H1 (cell line): ENCODE measurements at regions not wholly inside any gene's neighbourhood (a gene's known extent, or its start where the extent isn't known, plus 50 kb on each side); places are given as distances from the start of the nearest gene placed in this dataset.

ENCODE experiments used
- CTCF ChIA-PET: fragments of 300-600 bp; sonication (Branson Sonifier 250); formaldehyde crosslinking; loops from one replicate; lab custom pipeline; 2021; ENCODE audit not compliant: partially characterized antibody; lab: Charles Lee
- POLR2A ChIA-PET: fragments of 300-600 bp; sonication (Branson Sonifier 250); formaldehyde crosslinking; loops from one replicate; lab custom pipeline; 2021; ENCODE audit warnings: inconsistent platforms; ENCODE audit not compliant: partially characterized antibody; lab: Charles Lee
- DNase-seq, 2 experiments: peaks; one replicate each; pipeline versions ENCODE4 v3.0.0 to v3.0.0-alpha.2; 2010 to 2022; ENCODE audit warnings: low spot score in 2 of 2, low read depth in 1 of 2, mixed read lengths in 1 of 2
- FAIRE-seq: peaks from 2 replicates; lab custom pipeline; 2011; peaks lifted over from hg19 to GRCh38; lab: Jason Lieb, UNC
- H2AFZ ChIP-seq: 2 replicates; pipeline ENCODE4 v1.8.1; 2012; ENCODE audit warnings: low read length, inconsistent platforms
- H2AK5ac ChIP-seq: 2 replicates; pipeline ENCODE4 v1.6.1; 2013; ENCODE audit warnings: low read depth, low read length
- H2BK120ac ChIP-seq: replicated peaks from 2 replicates; pipeline ENCODE3; 2013; ENCODE audit warnings: low read depth, low read length, inconsistent platforms
- H2BK12ac ChIP-seq: 2 replicates; pipeline ENCODE4 v1.6.1; 2013; ENCODE audit warnings: low read depth, low read length
- H2BK15ac ChIP-seq: 2 replicates; pipeline ENCODE4 v1.6.1; 2013; ENCODE audit warnings: low read length
- H2BK20ac ChIP-seq: 2 replicates; pipeline ENCODE4 v1.6.1; 2013; ENCODE audit warnings: low read length
- H2BK5ac ChIP-seq: 2 replicates; pipeline ENCODE4 v1.6.1; 2013; ENCODE audit warnings: low read depth, low read length
- H3K14ac ChIP-seq: 2 replicates; pipeline ENCODE4 v1.6.1; 2013; ENCODE audit warnings: inconsistent platforms; ENCODE audit not compliant: insufficient read length
- H3K18ac ChIP-seq: 2 replicates; pipeline ENCODE4 v1.6.1; 2013; ENCODE audit warnings: low read length; ENCODE audit errors: extremely low read depth
- H3K23ac ChIP-seq: 2 replicates; pipeline ENCODE4 v1.6.1; 2013; ENCODE audit warnings: inconsistent platforms; ENCODE audit not compliant: insufficient read length
- H3K23me2 ChIP-seq: 2 replicates; pipeline ENCODE4 v1.6.1; 2013; ENCODE audit warnings: low read depth, low read length
- H3K27ac ChIP-seq: 2 replicates; pipeline ENCODE4 v1.6.1; 2011; ENCODE audit warnings: low read depth, low read length, inconsistent platforms
- H3K27me3 ChIP-seq, 4 experiments: replicated peaks in 1 of 4; 1 replicate in 1 of 4; 2 replicates in 3 of 4; pipeline versions ENCODE4 v1.6.1 to v1.8.1; 2011 to 2013; ENCODE audit warnings: low read length in 3 of 4, mild to moderate bottlenecking in 3 of 4, inconsistent platforms in 2 of 4, mixed read lengths in 2 of 4, moderate library complexity in 1 of 4; ENCODE audit not compliant: control insufficient read depth in 3 of 4, insufficient read depth in 3 of 4; ENCODE audit errors: extremely low read depth in 1 of 4
- H3K36me3 ChIP-seq, 4 experiments: 2 replicates each; pipeline versions ENCODE4 v1.6.1 to v1.8.1; 2011 to 2013; ENCODE audit warnings: mild to moderate bottlenecking in 4 of 4, low read length in 3 of 4, moderate library complexity in 2 of 4, control low read depth in 1 of 4, inconsistent platforms in 1 of 4; ENCODE audit not compliant: insufficient read depth in 4 of 4, control insufficient read depth in 2 of 4
- H3K4ac ChIP-seq: replicated peaks from 2 replicates; pipeline ENCODE3; 2013; ENCODE audit warnings: low read length, low read depth, mixed read lengths, inconsistent platforms; ENCODE audit not compliant: insufficient read length
- H3K4me1 ChIP-seq, 4 experiments: replicated peaks in 1 of 4; 1 replicate in 1 of 4; 2 replicates in 3 of 4; pipeline versions ENCODE4 v1.6.1 to v1.8.1; 2011 to 2013; ENCODE audit warnings: low read length in 3 of 4, inconsistent platforms in 2 of 4, mixed read lengths in 1 of 4; ENCODE audit not compliant: insufficient read depth in 4 of 4, control insufficient read depth in 3 of 4
- H3K4me2 ChIP-seq, 2 experiments: 2 replicates each; pipeline versions ENCODE4 v1.6.1 to v1.8.1; 2011 to 2013; ENCODE audit warnings: low read depth in 2 of 2, low read length in 2 of 2, control low read depth in 1 of 2, inconsistent platforms in 1 of 2, mild to moderate bottlenecking in 1 of 2; ENCODE audit not compliant: insufficient read depth in 1 of 2
- H3K4me3 ChIP-seq, 4 experiments: fragments of 200-600, 300-600 bp in 1 of 4; sonication (generic), shearing (Covaris generic), sonication (Bioruptor Twin) in 1 of 4; 2 replicates each; pipeline versions ENCODE4 v1.5.1 to v1.8.1; 2011 to 2016; ENCODE audit warnings: low read length in 4 of 4, low read depth in 3 of 4, control low read depth in 2 of 4, inconsistent platforms in 2 of 4, mild to moderate bottlenecking in 2 of 4, mixed read lengths in 1 of 4, moderate library complexity in 1 of 4; ENCODE audit not compliant: insufficient read depth in 2 of 4; ENCODE audit errors: extremely low read depth in 1 of 4
- H3K56ac ChIP-seq: replicated peaks from 2 replicates; pipeline ENCODE3; 2013; ENCODE audit warnings: low read depth, mild to moderate bottlenecking, mixed read lengths, low read length, inconsistent platforms; ENCODE audit not compliant: insufficient read length
- H3K79me1 ChIP-seq: 2 replicates; pipeline ENCODE4 v1.6.1; 2013; ENCODE audit warnings: low read depth, low read length, control low read depth
- H3K79me2 ChIP-seq, 2 experiments: 2 replicates each; pipeline versions ENCODE4 v1.6.1 to v1.8.1; 2012 to 2013; ENCODE audit warnings: low read length in 2 of 2, mild to moderate bottlenecking in 2 of 2, inconsistent platforms in 1 of 2; ENCODE audit not compliant: insufficient read depth in 2 of 2, control insufficient read depth in 1 of 2
- H3K9ac ChIP-seq, 4 experiments: replicated peaks in 1 of 4; 1 replicate in 1 of 4; 2 replicates in 3 of 4; pipeline versions ENCODE4 v1.6.1 to v1.8.1; 2011 to 2013; ENCODE audit warnings: low read depth in 3 of 4, low read length in 3 of 4, control low read depth in 2 of 4, mild to moderate bottlenecking in 2 of 4, moderate library complexity in 2 of 4, inconsistent platforms in 1 of 4; ENCODE audit errors: extremely low read depth in 1 of 4
- H3K9me3 ChIP-seq, 2 experiments: 2 replicates each; pipeline versions ENCODE4 v1.6.1 to v1.8.1; 2012 to 2013; ENCODE audit warnings: mild to moderate bottlenecking in 2 of 2, moderate library complexity in 2 of 2, control low read depth in 1 of 2, inconsistent platforms in 1 of 2, low read depth in 1 of 2, low read length in 1 of 2, mixed read lengths in 1 of 2; ENCODE audit not compliant: insufficient read depth in 2 of 2
- H4K20me1 ChIP-seq, 2 experiments: replicated peaks in 1 of 2; 2 replicates each; pipeline versions ENCODE3 to v1.8.1; 2011 to 2013; ENCODE audit warnings: inconsistent platforms in 2 of 2, low read length in 2 of 2, mild to moderate bottlenecking in 1 of 2; ENCODE audit not compliant: insufficient read depth in 2 of 2, control insufficient read depth in 1 of 2
- H4K5ac ChIP-seq: 2 replicates; pipeline ENCODE4 v1.6.1; 2013; ENCODE audit warnings: low read length, low read depth, mixed read lengths, inconsistent platforms; ENCODE audit not compliant: insufficient read length
- H4K8ac ChIP-seq: 2 replicates; pipeline ENCODE4 v1.8.0; 2013; ENCODE audit warnings: mild to moderate bottlenecking, moderate library complexity, low read length, inconsistent platforms; ENCODE audit not compliant: insufficient read depth; ENCODE audit errors: extremely low read depth
- H4K91ac ChIP-seq: replicated peaks from 2 replicates; pipeline ENCODE3; 2013; ENCODE audit warnings: low read length, mixed read lengths, inconsistent platforms; ENCODE audit not compliant: insufficient read length
- ASH2L ChIP-seq: fragments of 200-600, 300-600 bp; sonication (generic); IDR thresholded peaks from one replicate; pipeline ENCODE4 v1.7.1; 2017; ENCODE audit warnings: low read length
- CHD2 ChIP-seq: IDR thresholded peaks from 2 replicates; pipeline ENCODE4 v1.6.1; 2012; ENCODE audit warnings: low read length, improper control_type of control experiment
- JUN ChIP-seq: IDR thresholded peaks from 2 replicates; pipeline ENCODE4 v1.6.1; 2011; ENCODE audit warnings: low read depth, mild to moderate bottlenecking, improper control_type of control experiment, low read length
- KDM5A ChIP-seq: fragments of 200-600 bp; IDR thresholded peaks from 2 replicates; pipeline ENCODE4 v1.7.1; 2012; ENCODE audit warnings: mild to moderate bottlenecking, low read length, inconsistent platforms, mixed read lengths
- MAFK ChIP-seq: IDR thresholded peaks from 2 replicates; pipeline ENCODE4 v1.6.1; 2012; ENCODE audit warnings: low read depth, mild to moderate bottlenecking, improper control_type of control experiment, low read length
- NANOG ChIP-seq: IDR thresholded peaks from 2 replicates; pipeline ENCODE4 v1.6.1; 2011; ENCODE audit warnings: low read length, low read depth, mild to moderate bottlenecking, inconsistent platforms; ENCODE audit not compliant: insufficient read depth, poor library complexity, severe bottlenecking
- POLR2A ChIP-seq, 2 experiments: IDR thresholded peaks; 1 replicate in 1 of 2; 2 replicates in 1 of 2; pipeline ENCODE4 v1.6.1; 2011; ENCODE audit warnings: low read depth in 2 of 2, low read length in 2 of 2, mild to moderate bottlenecking in 2 of 2; ENCODE audit errors: control extremely low read depth in 1 of 2
- SAP30 ChIP-seq: fragments of 300-600 bp; sonication (generic); IDR thresholded peaks from 2 replicates; pipeline ENCODE4 v1.7.1; 2012; ENCODE audit warnings: low read length, moderate library complexity, mild to moderate bottlenecking, inconsistent platforms; ENCODE audit not compliant: insufficient read depth, insufficient replicate concordance
- SIN3A ChIP-seq, 2 experiments: IDR thresholded peaks in 1 of 2; conservative IDR thresholded peaks in 1 of 2; 2 replicates each; pipeline ENCODE4 v1.6.1; 2011 to 2012; ENCODE audit warnings: low read length in 2 of 2, improper control_type of control experiment in 1 of 2, low read depth in 1 of 2, mild to moderate bottlenecking in 1 of 2
- SIRT6 ChIP-seq: IDR thresholded peaks from one replicate; pipeline ENCODE4 v1.7.1; 2012; ENCODE audit warnings: low read length, inconsistent platforms
- SRF ChIP-seq: IDR thresholded peaks from 2 replicates; pipeline ENCODE4 v1.6.1; 2011; ENCODE audit warnings: mild to moderate bottlenecking, low read depth, low read length, moderate library complexity
- SUZ12 ChIP-seq: fragments of 200-600 bp; sonication (generic); IDR thresholded peaks from 2 replicates; pipeline ENCODE4 v1.6.1; 2012; ENCODE audit warnings: mild to moderate bottlenecking, inconsistent platforms, low read length, moderate library complexity, mixed read lengths
- TAF1 ChIP-seq: IDR thresholded peaks from 2 replicates; pipeline ENCODE4 v1.6.1; 2011; ENCODE audit warnings: mild to moderate bottlenecking, low read depth, low read length
- ZNF274 ChIP-seq: IDR thresholded peaks from 2 replicates; pipeline ENCODE4 v1.7.0; 2012; ENCODE audit warnings: low read length, borderline replicate concordance; ENCODE audit errors: extremely low read depth
- WGBS, 2 experiments: shearing (Covaris generic) in 1 of 2; methylation state at CpG; one replicate each; pipeline versions ENCODE4 v1.1.6 to v1.1.7; 2013 to 2015; ENCODE audit warnings: low lambda C conversion rate in 2 of 2, mixed read lengths in 2 of 2, inconsistent platforms in 1 of 2, low coverage in 1 of 2, missing lambda C conversion rate in 1 of 2; ENCODE audit not compliant: insufficient replicate concordance in 2 of 2, insufficient coverage in 1 of 2, insufficient read length in 1 of 2; ENCODE audit errors: extremely low coverage in 1 of 2, missing lambda C conversion rate in 1 of 2; 5-methylcytosine and 5-hydroxymethylcytosine counted together

DNA sequence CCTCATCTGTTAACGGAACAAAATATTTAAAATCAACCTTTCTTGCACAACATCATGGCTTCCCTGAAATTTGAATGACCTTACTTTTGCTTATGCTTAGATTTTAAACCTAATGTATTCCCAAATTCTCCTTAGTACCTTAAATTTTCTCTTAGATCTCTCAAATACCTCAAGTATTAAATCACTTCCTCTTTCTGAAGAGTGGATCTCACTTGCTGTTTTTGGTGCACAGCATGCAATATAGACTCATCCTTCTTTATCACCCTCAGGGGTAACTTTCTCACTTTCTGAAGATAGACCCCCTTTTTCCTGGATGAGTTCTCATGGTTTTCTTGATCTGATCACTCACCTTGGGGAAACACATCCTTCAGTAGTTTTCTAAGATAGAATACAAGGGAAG lies 871.7 kb downstream of the DACH1 start:
- Histone ChIP-seq H2BK15ac (no peak overlapping the region), H3K9me3 (no peaks in the 10 kb centered on the region), H4K91ac (no peak overlapping the region), H2AFZ (0 out of 2 replicates have a peak overlapping the region, but pooled peaks have one; percentile 9), H3K36me3 (no peaks in the 10 kb centered on the region), H3K4me3 (no peak overlapping the region), H2AK5ac (no peak overlapping the region), H4K5ac (no peak overlapping the region), H2BK12ac (no peak overlapping the region), H3K23ac (no peak overlapping the region), H2BK5ac (no peak overlapping the region), H2BK20ac (no peak overlapping the region), H4K8ac (no peak overlapping the region), H3K56ac (no peak overlapping the region), H3K14ac (no peak overlapping the region), H3K79me2 (no peaks in the 10 kb centered on the region), H4K20me1 (no peaks in the 10 kb centered on the region), H3K18ac (no peak overlapping the region), H3K79me1 (no peaks in the 10 kb centered on the region), H3K4me1 (no peaks in the 10 kb centered on the region), H3K27ac (no peak overlapping the region), H3K27me3 (no peaks in the 10 kb centered on the region), H3K9ac (no peak overlapping the region), H3K23me2 (no peaks in the 10 kb centered on the region), H3K4me2 (no peak overlapping the region), H3K4ac (no peak overlapping the region), H2BK120ac (no peak overlapping the region)
- 100% methylated on average over 1 of the region's 1 CpG; no CpG with 5 or more reads in 1 of the 2 experiments for WGBS, 2 experiments
- POLR2A ChIA-PET = no interaction called here
- no peak for FAIRE-seq
- DNase-seq = no peak
- CTCF ChIA-PET = interaction anchor here (0.6 kb wide), 1 partner anchor 77 kb away, joined by 3 read pairs; no protein-coding TSS in a partner anchor
- TF ChIP-seq MAFK = no peak
- TF ChIP-seq SUZ12 = no peak
- no peak for TF ChIP-seq SRF
- TF ChIP-seq TAF1 = no peak
- TF ChIP-seq SAP30 = no peak
- no peak for TF ChIP-seq ASH2L
- TF ChIP-seq JUN = no peak
- no peak for TF ChIP-seq NANOG
- TF ChIP-seq CHD2 = no peak
- TF ChIP-seq KDM5A = no peak
- TF ChIP-seq POLR2A (IDR thresholded peaks at IDR 0.05; ENCODE audit: control extremely low read depth in 1 of 2, low read depth in 2 of 2, low read length in 2 of 2) = no peak
- TF ChIP-seq SIN3A (conservative IDR thresholded peaks at IDR 0.05 in 1 of 2, IDR thresholded peaks at IDR 0.05 in 1 of 2; ENCODE audit: low read depth in 1 of 2, low read length in 2 of 2) = no peak
- TF ChIP-seq ZNF274 = no peak
- TF ChIP-seq SIRT6 = no peak
